A172 (cell line): ENCODE measurements at regions not wholly inside any gene's neighbourhood (a gene's known extent, or its start where the extent isn't known, plus 50 kb on each side); places are given as distances from the start of the nearest gene placed in this dataset.
"Not testable (repeated sequence)": the region's sequence is repeated elsewhere in the genome, so short reads cannot be mapped to it uniquely, and the experiment has no call there.

Experiments
- DNase-seq: peaks from one replicate; pipeline ENCODE4 v3.0.0-alpha.2; 2015; ENCODE audit warnings: low spot score

- DNase-seq = no peak
Observed at GRCh38 chr2:83386549-83386948, 1072.5 kb downstream of the SUCLG1 start.

- no peak for DNase-seq
Observed at GRCh38 chr2:83378921-83379320, 1080.2 kb downstream of the SUCLG1 start.

- no peak for DNase-seq
Observed at GRCh38 chr2:83376731-83377130, 1082.3 kb downstream of the SUCLG1 start.

- no peak for DNase-seq
Observed at GRCh38 chr2:83370419-83370762, 1088.7 kb downstream of the SUCLG1 start.

GRCh38 chr2:83369601-83370418 lies 1089.3 kb downstream of the SUCLG1 start:
- no peak for DNase-seq

GRCh38 chr2:83368916-83369315 lies 1090.2 kb downstream of the SUCLG1 start:
- DNase-seq = peak; percentile 53

- no peak for DNase-seq
Observed at GRCh38 chr2:83368461-83368860, 1090.6 kb downstream of the SUCLG1 start.

GRCh38 chr2:83365476-83365875 lies 1093.6 kb downstream of the SUCLG1 start:
- DNase-seq = peak; percentile 59

GRCh38 chr2:83364264-83364663 lies 1094.8 kb downstream of the SUCLG1 start:
- DNase-seq = peak; percentile 83

- not testable (repeated sequence) for DNase-seq
Observed at GRCh38 chr2:83363138-83363537, 1095.9 kb downstream of the SUCLG1 start.

GRCh38 chr2:83359336-83359735 lies 1099.7 kb downstream of the SUCLG1 start:
- no peak for DNase-seq

- no peak for DNase-seq
Observed at GRCh38 chr2:83342860-83343329, 1116.2 kb downstream of the SUCLG1 start.

- no peak for DNase-seq
Observed at GRCh38 chr2:83340424-83340823, 1118.7 kb downstream of the SUCLG1 start.

GRCh38 chr2:83339942-83340341 lies 1119.1 kb downstream of the SUCLG1 start:
- DNase-seq = not testable (repeated sequence)

- no peak for DNase-seq
Observed at GRCh38 chr2:83331810-83332209, 1127.3 kb downstream of the SUCLG1 start.

GRCh38 chr2:83323038-83323437 lies 1136.0 kb downstream of the SUCLG1 start:
- no peak for DNase-seq

GRCh38 chr2:83320053-83320452 lies 1139.0 kb downstream of the SUCLG1 start:
- DNase-seq = no peak

GRCh38 chr2:83305758-83306378 lies 1153.2 kb downstream of the SUCLG1 start:
- peak; percentile 2 for DNase-seq

GRCh38 chr2:83291083-83291482 lies 1168.0 kb downstream of the SUCLG1 start:
- no peak for DNase-seq

GRCh38 chr2:83282841-83283240 lies 1176.2 kb downstream of the SUCLG1 start:
- peak; percentile 56 for DNase-seq

GRCh38 chr2:83282043-83282795 lies 1176.9 kb downstream of the SUCLG1 start:
- peak; percentile 30 for DNase-seq

- no peak for DNase-seq
Observed at GRCh38 chr2:83280391-83280790, 1178.7 kb downstream of the SUCLG1 start.

GRCh38 chr2:83273322-83273721 lies 1185.8 kb downstream of the SUCLG1 start:
- DNase-seq = no peak
